WTC11 (cell line): ENCODE measurements at regions not wholly inside any gene's neighbourhood (a gene's known extent, or its start where the extent isn't known, plus 50 kb on each side); places are given as distances from the start of the nearest gene placed in this dataset.

Experiments used
- ELF4 ChIP-seq: sonication (generic); formaldehyde crosslinking; IDR thresholded peaks from 2 replicates; pipeline ENCODE4 v1.8.1; 2022; ENCODE audit warnings: low read depth, mild to moderate bottlenecking, moderate library complexity, missing genetic modification reagents
- GTF2I ChIP-seq: fragments of 250-450 bp; sonication (Bioruptor Pico); conservative IDR thresholded peaks from 2 replicates; pipeline ENCODE4 v1.4.0; 2021; ENCODE audit warnings: mild to moderate bottlenecking
- NFYB ChIP-seq: sonication (generic); formaldehyde crosslinking; conservative IDR thresholded peaks from 2 replicates; pipeline ENCODE4 v1.8.0; 2022; ENCODE audit warnings: low read depth, missing genetic modification reagents
- NR1H2 ChIP-seq: sonication (generic); formaldehyde crosslinking; IDR thresholded peaks from 2 replicates; pipeline ENCODE4 v1.9.0; 2021; ENCODE audit warnings: mild to moderate bottlenecking, moderate library complexity, missing genetic modification reagents
- SP1 ChIP-seq: sonication (generic); formaldehyde crosslinking; conservative IDR thresholded peaks from 2 replicates; pipeline ENCODE4 v1.8.1; 2022; ENCODE audit warnings: missing genetic modification reagents
- TCF7 ChIP-seq: sonication (generic); formaldehyde crosslinking; IDR thresholded peaks from 2 replicates; pipeline ENCODE4 v1.8.0; 2022; ENCODE audit warnings: mild to moderate bottlenecking, low read depth, missing genetic modification reagents, moderate library complexity
- TEAD4 ChIP-seq: sonication (generic); formaldehyde crosslinking; IDR thresholded peaks from 2 replicates; pipeline ENCODE4 v1.8.0; 2022; ENCODE audit warnings: mild to moderate bottlenecking, missing genetic modification reagents
- TF ChIP-seq, protein P1 (sequence below): fragments of 200-600 bp; IDR thresholded peaks from 2 replicates; pipeline ENCODE4 v1.8.0; 2022; ENCODE audit warnings: antibody characterized with exemption
- TF ChIP-seq, protein P2 (sequence below): sonication (generic); formaldehyde crosslinking; conservative IDR thresholded peaks from 2 replicates; pipeline ENCODE4 v1.8.1; 2022; ENCODE audit warnings: mild to moderate bottlenecking, missing genetic modification reagents
- TF ChIP-seq, protein P3 (sequence below): fragments of 250-450 bp; sonication (Bioruptor Pico); IDR thresholded peaks from 2 replicates; pipeline ENCODE4 v2.1.2; 2022; ENCODE audit warnings: mild to moderate bottlenecking, moderate library complexity
- TF ChIP-seq, protein P4 (sequence below): sonication (generic); formaldehyde crosslinking; IDR thresholded peaks from 2 replicates; pipeline ENCODE4 v1.8.1; 2023; ENCODE audit warnings: mild to moderate bottlenecking, missing genetic modification reagents, borderline replicate concordance

- TF ChIP-seq, protein P1, sequence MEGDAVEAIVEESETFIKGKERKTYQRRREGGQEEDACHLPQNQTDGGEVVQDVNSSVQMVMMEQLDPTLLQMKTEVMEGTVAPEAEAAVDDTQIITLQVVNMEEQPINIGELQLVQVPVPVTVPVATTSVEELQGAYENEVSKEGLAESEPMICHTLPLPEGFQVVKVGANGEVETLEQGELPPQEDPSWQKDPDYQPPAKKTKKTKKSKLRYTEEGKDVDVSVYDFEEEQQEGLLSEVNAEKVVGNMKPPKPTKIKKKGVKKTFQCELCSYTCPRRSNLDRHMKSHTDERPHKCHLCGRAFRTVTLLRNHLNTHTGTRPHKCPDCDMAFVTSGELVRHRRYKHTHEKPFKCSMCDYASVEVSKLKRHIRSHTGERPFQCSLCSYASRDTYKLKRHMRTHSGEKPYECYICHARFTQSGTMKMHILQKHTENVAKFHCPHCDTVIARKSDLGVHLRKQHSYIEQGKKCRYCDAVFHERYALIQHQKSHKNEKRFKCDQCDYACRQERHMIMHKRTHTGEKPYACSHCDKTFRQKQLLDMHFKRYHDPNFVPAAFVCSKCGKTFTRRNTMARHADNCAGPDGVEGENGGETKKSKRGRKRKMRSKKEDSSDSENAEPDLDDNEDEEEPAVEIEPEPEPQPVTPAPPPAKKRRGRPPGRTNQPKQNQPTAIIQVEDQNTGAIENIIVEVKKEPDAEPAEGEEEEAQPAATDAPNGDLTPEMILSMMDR = no peak
- TF ChIP-seq TEAD4 = no peak
- TF ChIP-seq, protein P2, sequence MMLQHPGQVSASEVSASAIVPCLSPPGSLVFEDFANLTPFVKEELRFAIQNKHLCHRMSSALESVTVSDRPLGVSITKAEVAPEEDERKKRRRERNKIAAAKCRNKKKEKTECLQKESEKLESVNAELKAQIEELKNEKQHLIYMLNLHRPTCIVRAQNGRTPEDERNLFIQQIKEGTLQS (CRISPR knock-in tag) = no peak
- no peak for TF ChIP-seq SP1 (CRISPR knock-in tag)
- TF ChIP-seq, protein P3, sequence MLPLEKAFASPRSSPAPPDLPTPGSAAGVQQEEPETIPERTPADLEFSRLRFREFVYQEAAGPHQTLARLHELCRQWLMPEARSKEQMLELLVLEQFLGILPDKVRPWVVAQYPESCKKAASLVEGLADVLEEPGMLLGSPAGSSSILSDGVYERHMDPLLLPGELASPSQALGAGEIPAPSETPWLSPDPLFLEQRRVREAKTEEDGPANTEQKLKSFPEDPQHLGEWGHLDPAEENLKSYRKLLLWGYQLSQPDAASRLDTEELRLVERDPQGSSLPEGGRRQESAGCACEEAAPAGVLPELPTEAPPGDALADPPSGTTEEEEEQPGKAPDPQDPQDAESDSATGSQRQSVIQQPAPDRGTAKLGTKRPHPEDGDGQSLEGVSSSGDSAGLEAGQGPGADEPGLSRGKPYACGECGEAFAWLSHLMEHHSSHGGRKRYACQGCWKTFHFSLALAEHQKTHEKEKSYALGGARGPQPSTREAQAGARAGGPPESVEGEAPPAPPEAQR = no peak
- no peak for TF ChIP-seq ELF4 (CRISPR knock-in tag)
- TF ChIP-seq TCF7 = no peak
- TF ChIP-seq NFYB (CRISPR knock-in tag) = no peak
- TF ChIP-seq NR1H2 (CRISPR knock-in tag) = no peak
- no peak for TF ChIP-seq GTF2I (CRISPR knock-in tag)
- TF ChIP-seq, protein P4, sequence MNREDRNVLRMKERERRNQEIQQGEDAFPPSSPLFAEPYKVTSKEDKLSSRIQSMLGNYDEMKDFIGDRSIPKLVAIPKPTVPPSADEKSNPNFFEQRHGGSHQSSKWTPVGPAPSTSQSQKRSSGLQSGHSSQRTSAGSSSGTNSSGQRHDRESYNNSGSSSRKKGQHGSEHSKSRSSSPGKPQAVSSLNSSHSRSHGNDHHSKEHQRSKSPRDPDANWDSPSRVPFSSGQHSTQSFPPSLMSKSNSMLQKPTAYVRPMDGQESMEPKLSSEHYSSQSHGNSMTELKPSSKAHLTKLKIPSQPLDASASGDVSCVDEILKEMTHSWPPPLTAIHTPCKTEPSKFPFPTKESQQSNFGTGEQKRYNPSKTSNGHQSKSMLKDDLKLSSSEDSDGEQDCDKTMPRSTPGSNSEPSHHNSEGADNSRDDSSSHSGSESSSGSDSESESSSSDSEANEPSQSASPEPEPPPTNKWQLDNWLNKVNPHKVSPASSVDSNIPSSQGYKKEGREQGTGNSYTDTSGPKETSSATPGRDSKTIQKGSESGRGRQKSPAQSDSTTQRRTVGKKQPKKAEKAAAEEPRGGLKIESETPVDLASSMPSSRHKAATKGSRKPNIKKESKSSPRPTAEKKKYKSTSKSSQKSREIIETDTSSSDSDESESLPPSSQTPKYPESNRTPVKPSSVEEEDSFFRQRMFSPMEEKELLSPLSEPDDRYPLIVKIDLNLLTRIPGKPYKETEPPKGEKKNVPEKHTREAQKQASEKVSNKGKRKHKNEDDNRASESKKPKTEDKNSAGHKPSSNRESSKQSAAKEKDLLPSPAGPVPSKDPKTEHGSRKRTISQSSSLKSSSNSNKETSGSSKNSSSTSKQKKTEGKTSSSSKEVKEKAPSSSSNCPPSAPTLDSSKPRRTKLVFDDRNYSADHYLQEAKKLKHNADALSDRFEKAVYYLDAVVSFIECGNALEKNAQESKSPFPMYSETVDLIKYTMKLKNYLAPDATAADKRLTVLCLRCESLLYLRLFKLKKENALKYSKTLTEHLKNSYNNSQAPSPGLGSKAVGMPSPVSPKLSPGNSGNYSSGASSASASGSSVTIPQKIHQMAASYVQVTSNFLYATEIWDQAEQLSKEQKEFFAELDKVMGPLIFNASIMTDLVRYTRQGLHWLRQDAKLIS (CRISPR knock-in tag) = no peak
These were observed 1030.6 kb upstream of the GHITM start for GRCh38 chr10:83108565-83109333.
